Raji (cell line): ENCODE measurements at regions not wholly inside any gene's neighbourhood (a gene's known extent, or its start where the extent isn't known, plus 50 kb on each side); places are given as distances from the start of the nearest gene placed in this dataset.

Source experiments
- POLR2A ChIP-seq: IDR thresholded peaks from 2 replicates; pipeline ENCODE4 v1.6.1; 2011; ENCODE audit warnings: low read depth, low read length, control low read depth; ENCODE audit not compliant: insufficient read depth

DNA sequence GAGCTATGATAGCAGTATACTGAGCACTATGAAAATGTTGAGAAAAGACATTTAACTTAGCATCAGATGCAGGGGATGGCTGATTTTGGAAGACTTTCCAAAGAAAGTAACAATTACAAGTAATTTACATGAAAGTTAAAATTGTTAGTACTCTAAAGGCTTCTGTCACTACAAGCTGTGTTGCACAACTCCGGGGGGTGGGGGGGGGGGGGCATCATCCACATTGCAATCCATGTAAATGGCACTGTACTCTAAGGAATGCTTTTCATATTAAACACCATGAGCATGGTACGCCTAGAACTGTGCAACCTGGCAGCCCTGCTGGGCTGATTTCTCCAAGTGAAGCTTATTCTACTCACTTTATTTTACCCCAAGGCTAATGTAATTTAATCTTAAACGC is 363.4 kb downstream of the TMA16 start:
- no peak for TF ChIP-seq POLR2A

DNA sequence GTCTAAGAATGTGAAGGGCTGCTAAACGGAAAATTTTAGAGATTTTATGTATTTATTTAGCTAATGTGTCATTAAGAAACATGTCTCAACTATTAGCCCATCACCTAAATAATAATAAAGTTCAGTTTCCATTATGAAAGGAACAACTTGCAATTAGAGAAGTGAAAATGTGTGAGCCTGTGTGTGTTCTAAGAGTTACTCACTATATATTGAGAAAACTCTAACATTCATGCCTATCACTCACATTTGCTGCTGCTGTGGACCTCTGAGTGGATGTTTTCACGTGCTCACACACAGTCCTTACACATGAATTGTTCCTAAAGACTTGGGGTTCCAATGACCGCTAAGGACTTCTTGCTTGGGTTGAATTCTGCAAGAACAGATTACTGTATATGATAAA is 364.0 kb downstream of the TMA16 start:
- TF ChIP-seq POLR2A, result no peak

DNA sequence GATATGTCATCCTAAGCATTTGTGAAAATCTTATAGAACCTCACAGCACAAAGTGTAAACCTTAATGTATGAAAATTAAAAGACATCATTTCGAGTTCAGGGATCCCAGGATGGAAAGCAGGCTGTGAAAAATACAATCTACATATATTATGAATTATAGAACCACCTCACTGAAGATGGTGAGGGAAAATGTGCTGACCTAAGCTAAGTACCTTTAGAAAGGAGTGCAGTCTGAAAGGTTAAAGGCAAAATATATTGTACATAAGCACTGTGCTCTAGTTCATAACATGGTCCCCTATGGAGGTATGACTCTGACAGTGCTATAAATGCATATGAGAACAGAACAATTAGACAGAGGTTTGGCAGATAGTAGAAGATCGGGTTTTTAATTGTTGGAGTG is 368.6 kb downstream of the TMA16 start:
- TF ChIP-seq POLR2A, result no peak

GRCh38 chr4:163865010-163865409 is 370.5 kb downstream of the TMA16 start:
- no peak for TF ChIP-seq POLR2A

GRCh38 chr4:163866728-163867315 is 372.3 kb downstream of the TMA16 start:
- no peak for TF ChIP-seq POLR2A

DNA sequence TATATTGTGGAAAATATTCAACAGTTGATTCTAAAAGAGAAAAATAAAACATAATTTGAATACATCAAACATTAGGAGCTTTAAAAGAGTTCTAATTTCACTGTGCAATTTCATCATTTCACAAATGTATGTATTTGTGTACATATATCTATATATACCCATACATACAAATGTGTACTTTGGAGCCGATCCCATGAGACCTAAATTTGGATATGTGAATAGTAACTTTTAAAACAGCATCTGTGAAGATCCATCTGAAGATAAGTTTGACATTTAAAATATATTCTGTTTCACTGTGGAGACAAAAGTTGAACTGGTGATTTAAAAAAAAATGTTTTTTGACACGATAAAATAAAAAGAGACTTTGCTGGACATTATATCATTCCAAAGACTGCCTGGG is 374.0 kb downstream of the TMA16 start:
- no peak for TF ChIP-seq POLR2A

DNA sequence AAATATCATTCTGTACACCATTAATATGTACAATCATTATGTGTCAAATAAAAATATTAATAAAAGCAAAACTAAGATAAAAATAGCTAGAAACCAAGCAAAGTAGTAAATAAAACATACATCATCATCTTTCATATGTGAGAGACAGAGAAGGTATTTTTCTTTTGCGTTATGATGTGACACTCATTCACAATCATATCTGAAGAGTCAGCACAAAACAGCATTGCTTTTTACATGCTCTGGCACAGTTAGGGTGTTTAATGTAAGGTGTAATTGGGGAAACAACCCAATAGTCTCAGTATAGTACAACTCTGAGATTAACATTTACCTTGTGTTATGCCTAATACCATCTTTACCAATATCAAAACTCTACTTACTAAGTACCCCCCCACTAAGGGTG is 376.6 kb downstream of the TMA16 start:
- TF ChIP-seq POLR2A, result no peak

GRCh38 chr4:163875327-163875726 is 380.8 kb downstream of the TMA16 start:
- TF ChIP-seq POLR2A, result no peak

GRCh38 chr4:163878336-163879121 is 384.0 kb downstream of the TMA16 start:
- TF ChIP-seq POLR2A, result no peak

- no peak for TF ChIP-seq POLR2A
Measured at GRCh38 chr4:163892417-163892816, 397.9 kb downstream of the TMA16 start.

DNA sequence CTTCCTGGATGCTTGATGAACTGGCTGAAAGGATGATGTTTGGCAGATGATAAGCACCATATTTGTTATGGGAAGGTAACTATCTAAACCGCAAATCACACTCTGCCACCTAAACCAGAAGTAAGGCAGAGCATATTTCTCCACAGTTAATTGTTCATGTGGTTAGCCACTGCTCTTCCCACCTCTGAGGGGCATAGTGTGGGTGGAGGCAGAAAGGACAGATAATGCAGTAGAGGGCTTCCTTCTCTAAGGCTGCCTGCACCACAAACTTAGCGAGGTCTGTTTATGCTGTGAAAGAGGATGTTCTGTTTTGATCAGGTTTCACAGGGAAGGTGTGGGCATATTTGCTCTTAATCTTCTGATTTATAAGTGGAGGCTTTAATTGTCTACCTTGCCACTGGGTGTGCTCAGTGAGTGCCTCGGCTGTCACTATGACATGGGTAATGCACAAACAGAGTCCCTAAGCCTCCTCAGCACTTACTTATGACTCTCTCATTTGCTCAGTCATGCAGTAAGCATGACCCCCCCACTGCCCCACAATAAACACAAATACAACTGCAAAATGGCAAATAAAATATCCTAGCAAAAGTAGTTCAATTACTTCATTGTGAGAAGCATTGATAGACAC is 401.0 kb downstream of the TMA16 start:
- TF ChIP-seq POLR2A, result no peak

- TF ChIP-seq POLR2A, result no peak
Measured at GRCh38 chr4:163901319-163901718, 406.8 kb downstream of the TMA16 start.

DNA sequence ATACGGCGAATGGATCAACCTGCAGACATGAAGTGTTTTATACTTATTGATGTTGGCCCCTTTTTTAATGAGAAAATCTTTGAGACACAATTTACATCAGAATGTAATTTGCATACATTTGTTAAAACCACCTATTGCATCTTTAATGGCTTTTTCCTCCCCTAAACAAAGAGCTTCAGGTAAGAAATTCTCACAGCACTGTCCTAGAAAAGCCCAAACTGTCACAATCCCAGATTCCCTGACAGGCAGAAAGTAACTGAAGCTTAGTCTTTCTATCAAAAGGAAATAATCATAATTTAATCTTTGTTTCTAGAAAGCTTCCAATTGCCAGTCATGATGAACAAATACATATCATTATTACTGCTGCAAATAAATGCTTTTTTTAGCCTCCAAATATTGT is 407.9 kb downstream of the TMA16 start:
- TF ChIP-seq POLR2A, result no peak

GRCh38 chr4:163911891-163912290 is 417.4 kb downstream of the TMA16 start:
- TF ChIP-seq POLR2A, result no peak

DNA sequence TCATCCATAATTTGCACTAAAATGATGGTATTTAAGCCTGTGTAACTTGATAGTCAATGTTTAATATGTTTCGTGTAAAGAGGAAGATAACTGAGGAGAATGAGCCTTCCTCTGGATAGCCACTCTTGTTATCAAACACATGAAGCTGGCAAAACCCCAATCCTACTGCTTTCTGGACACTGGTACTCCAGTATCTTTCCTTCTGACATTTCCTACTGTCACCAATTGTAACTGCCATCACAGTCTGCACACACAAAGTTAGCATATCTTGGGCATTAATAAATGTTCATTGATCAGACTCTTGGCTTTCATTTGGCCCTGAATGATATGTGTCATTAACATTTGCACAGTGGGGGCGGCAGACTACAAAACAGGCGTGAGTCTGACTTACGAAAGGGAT is 419.1 kb downstream of the TMA16 start:
- no peak for TF ChIP-seq POLR2A

GRCh38 chr4:163915896-163916295 is 421.4 kb downstream of the TMA16 start:
- TF ChIP-seq POLR2A, result no peak

- no peak for TF ChIP-seq POLR2A
Measured at GRCh38 chr4:163920426-163920825, 425.9 kb downstream of the TMA16 start.

GRCh38 chr4:163922302-163922701 is 427.8 kb downstream of the TMA16 start:
- no peak for TF ChIP-seq POLR2A
